T-helper 17 cell (primary cell): ENCODE measurements at regions not wholly inside any gene's neighbourhood (a gene's known extent, or its start where the extent isn't known, plus 50 kb on each side); places are given as distances from the start of the nearest gene placed in this dataset.

Source experiments
- ATAC-seq: fragments of 150-1000 bp; cut with Tn5 transposase; 2 replicates; pipeline ENCODE4 v1.10.0; 2021; ENCODE audit warnings: mild to moderate bottlenecking, moderate library complexity
- DNase-seq, 3 donors: peaks; one replicate each; pipeline versions ENCODE4 v3.0.0 to v3.0.0-alpha.2; 2020 to 2021
- H3K9me3 ChIP-seq: one replicate; pipeline ENCODE4 v1.7.0; 2013; ENCODE audit warnings: low read length, mild to moderate bottlenecking; ENCODE audit not compliant: control insufficient read depth, poor library complexity, severe bottlenecking
- H3K27ac Mint-ChIP-seq: one replicate; pipeline ENCODE4 v1.8.0; 2022; ENCODE audit warnings: mild to moderate bottlenecking, moderate library complexity, mixed read lengths
- H3K27me3 Mint-ChIP-seq: one replicate; pipeline ENCODE4 v1.8.0; 2022; ENCODE audit warnings: mixed read lengths
- H3K36me3 Mint-ChIP-seq: one replicate; pipeline ENCODE4 v1.8.0; 2022; ENCODE audit warnings: low read depth, mixed read lengths
- H3K4me1 Mint-ChIP-seq: one replicate; pipeline ENCODE4 v1.8.0; 2022; ENCODE audit warnings: mild to moderate bottlenecking, mixed read lengths
- H3K4me3 Mint-ChIP-seq: one replicate; pipeline ENCODE4 v1.8.0; 2022; ENCODE audit warnings: mild to moderate bottlenecking, moderate library complexity, mixed read lengths

- no peak for ATAC-seq
- DNase-seq, result no peak
- H3K4me3 Mint-ChIP-seq, result no peak overlapping the region
- no peak overlapping the region for H3K27ac Mint-ChIP-seq
- H3K4me1 Mint-ChIP-seq, result peaks cover 4% of the 10 kb centered on the region
- no peaks in the 10 kb centered on the region for H3K9me3 ChIP-seq
- peaks cover 56% of the 10 kb centered on the region for H3K27me3 Mint-ChIP-seq
- peaks cover 12% of the 10 kb centered on the region for H3K36me3 Mint-ChIP-seq
Measured at GRCh38 chr18:59967878-59968277, 68.1 kb downstream of the PMAIP1 start.

- Mint-ChIP-seq H3K36me3 (peaks cover 12% of the 10 kb centered on the region), H3K4me1 (peaks cover 1% of the 10 kb centered on the region), H3K27me3 (peaks cover 57% of the 10 kb centered on the region), H3K4me3 (no peak overlapping the region), H3K27ac (no peak overlapping the region)
- ATAC-seq, result no peak
- DNase-seq, result no peak
- no peaks in the 10 kb centered on the region for H3K9me3 ChIP-seq
Measured at GRCh38 chr18:59966913-59967312, 67.1 kb downstream of the PMAIP1 start.

- no peak for ATAC-seq
- H3K27me3 Mint-ChIP-seq, result peaks cover 54% of the 10 kb centered on the region
- H3K36me3 Mint-ChIP-seq, result peaks cover 8% of the 10 kb centered on the region
- H3K4me3 Mint-ChIP-seq, result no peak overlapping the region
- H3K9me3 ChIP-seq, result no peaks in the 10 kb centered on the region
- H3K4me1 Mint-ChIP-seq, result no peaks in the 10 kb centered on the region
- no peak for DNase-seq
- no peak overlapping the region for H3K27ac Mint-ChIP-seq
Measured at GRCh38 chr18:59963229-59963628, 63.4 kb downstream of the PMAIP1 start.

DNA sequence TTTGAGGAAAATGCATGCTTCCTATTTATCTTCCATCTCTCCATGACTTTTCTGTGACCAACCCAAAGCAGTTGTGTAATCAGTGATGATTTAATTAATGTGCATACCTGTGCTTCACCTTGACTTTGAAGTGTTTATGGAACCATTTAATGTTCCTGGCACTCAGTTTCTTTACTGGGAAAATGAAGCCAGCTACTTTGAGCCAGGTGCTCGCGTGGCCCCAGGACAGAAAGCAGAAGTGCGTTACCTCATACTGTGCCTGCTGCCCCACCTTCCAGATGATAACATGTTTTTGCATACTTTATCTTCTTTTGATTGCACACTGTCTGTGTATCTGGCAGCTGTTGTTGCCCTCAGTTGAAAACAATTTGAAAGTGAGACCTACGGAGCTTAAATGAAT lies 61.3 kb downstream of the PMAIP1 start:
- no peak overlapping the region for H3K4me3 Mint-ChIP-seq
- no peaks in the 10 kb centered on the region for H3K9me3 ChIP-seq
- ATAC-seq (peak; percentile 56), DNase-seq (no peak)
- no peaks in the 10 kb centered on the region for H3K4me1 Mint-ChIP-seq
- H3K27ac Mint-ChIP-seq, result no peak overlapping the region
- H3K36me3 Mint-ChIP-seq, result peaks cover 5% of the 10 kb centered on the region
- peaks cover 53% of the 10 kb centered on the region for H3K27me3 Mint-ChIP-seq

DNA sequence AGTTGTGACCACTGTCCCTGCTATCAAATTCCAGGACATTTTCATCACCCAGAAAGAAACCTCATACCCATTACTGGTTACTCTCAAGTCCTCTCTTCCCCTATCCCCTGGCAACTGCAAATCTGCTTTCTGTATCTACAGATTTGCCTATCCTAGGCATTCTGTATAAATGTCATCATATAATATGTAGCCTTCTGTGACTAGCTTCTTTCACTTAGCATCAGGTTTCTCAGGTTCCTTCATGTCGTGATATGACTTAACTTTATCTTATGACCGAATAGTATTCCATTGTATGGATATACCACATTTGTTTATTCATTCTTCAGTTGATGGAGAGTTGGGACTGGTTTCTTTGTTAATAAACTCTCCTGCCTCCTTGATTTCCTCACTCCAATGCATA lies 60.5 kb downstream of the PMAIP1 start:
- H3K9me3 ChIP-seq, result no peaks in the 10 kb centered on the region
- Mint-ChIP-seq H3K4me3 (no peak overlapping the region), H3K36me3 (peaks cover 3% of the 10 kb centered on the region), H3K4me1 (no peaks in the 10 kb centered on the region), H3K27ac (no peak overlapping the region), H3K27me3 (peaks cover 48% of the 10 kb centered on the region)
- no peak for ATAC-seq
- no peak for DNase-seq

GRCh38 chr18:59959606-59960005 lies 59.8 kb downstream of the PMAIP1 start:
- Mint-ChIP-seq H3K36me3 (peaks cover 3% of the 10 kb centered on the region), H3K4me1 (no peaks in the 10 kb centered on the region), H3K4me3 (no peak overlapping the region), H3K27ac (no peak overlapping the region), H3K27me3 (peaks cover 41% of the 10 kb centered on the region)
- ATAC-seq (no peak), DNase-seq (no peak)
- H3K9me3 ChIP-seq, result no peaks in the 10 kb centered on the region

GRCh38 chr18:59959073-59959472 lies 59.3 kb downstream of the PMAIP1 start:
- Mint-ChIP-seq H3K27me3 (peaks cover 40% of the 10 kb centered on the region), H3K27ac (no peak overlapping the region), H3K4me3 (no peak overlapping the region), H3K4me1 (no peaks in the 10 kb centered on the region), H3K36me3 (peaks cover 3% of the 10 kb centered on the region)
- H3K9me3 ChIP-seq, result no peaks in the 10 kb centered on the region
- DNase-seq (no peak), ATAC-seq (no peak)

DNA sequence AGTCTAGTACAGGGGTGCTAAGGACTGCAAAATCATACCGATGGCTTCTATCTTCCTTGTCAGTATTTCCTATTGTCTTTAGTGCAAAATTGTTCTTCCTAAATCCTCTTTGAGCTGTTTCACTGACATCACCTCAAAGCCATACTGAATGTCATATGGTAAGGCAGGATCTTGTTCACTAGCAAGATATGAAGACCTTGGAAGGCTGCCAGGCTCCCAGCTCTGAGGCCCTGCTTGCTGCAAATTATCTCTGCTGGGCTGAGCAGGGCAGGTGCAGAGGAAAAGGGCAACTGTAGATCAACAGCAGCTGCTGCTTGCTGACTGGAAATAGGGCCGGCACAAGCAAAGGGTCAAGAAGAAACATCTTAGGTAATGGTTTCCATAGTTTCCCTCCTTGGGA lies 58.2 kb downstream of the PMAIP1 start:
- H3K9me3 ChIP-seq, result no peaks in the 10 kb centered on the region
- Mint-ChIP-seq H3K4me1 (no peaks in the 10 kb centered on the region), H3K27me3 (peaks cover 32% of the 10 kb centered on the region), H3K27ac (no peak overlapping the region), H3K36me3 (no peaks in the 10 kb centered on the region), H3K4me3 (no peak overlapping the region)
- DNase-seq (no peak), ATAC-seq (no peak)

DNA sequence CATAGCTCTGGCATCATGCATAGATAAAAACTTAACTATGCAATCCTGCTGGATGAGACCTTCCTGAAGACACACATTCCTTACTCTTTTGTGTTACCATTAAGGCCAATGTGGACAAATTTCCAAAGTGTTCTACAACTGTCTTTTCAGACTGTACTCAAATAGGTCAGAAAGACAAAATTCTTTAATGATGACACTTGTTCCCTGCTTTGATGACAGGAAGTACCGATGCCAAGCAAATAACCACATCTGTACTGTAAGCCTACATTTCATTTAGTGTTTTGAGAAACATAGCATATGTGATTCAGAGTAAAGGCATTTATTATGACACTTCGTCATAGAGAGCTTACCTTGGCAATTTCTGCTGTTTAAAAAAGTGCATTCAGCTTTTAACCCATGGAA lies 55.0 kb downstream of the PMAIP1 start:
- H3K9me3 ChIP-seq, result no peaks in the 10 kb centered on the region
- DNase-seq (no peak), ATAC-seq (no peak)
- Mint-ChIP-seq H3K4me3 (no peak overlapping the region), H3K4me1 (no peaks in the 10 kb centered on the region), H3K36me3 (no peaks in the 10 kb centered on the region), H3K27me3 (peaks cover 15% of the 10 kb centered on the region), H3K27ac (no peak overlapping the region)

DNA sequence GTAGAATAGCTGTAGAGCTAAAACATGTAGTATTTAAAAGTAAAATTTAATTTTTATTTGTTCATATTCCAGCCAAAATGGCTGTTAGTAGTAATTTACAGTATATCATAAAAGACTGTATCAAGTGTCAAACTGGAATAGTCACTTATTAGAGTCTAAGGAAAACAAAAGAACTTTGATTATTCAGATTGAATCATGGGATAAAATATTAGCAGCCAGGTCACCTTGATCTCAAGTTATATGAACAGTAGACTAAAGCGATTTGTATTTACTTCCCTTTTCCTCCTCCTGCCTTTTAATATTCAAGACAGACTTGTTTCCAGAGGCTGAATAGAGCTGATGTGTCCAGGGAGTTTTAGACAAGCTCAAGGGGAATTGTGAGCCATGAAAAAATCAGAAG lies 54.4 kb downstream of the PMAIP1 start:
- DNase-seq (no peak), ATAC-seq (no peak)
- Mint-ChIP-seq H3K27me3 (peaks cover 15% of the 10 kb centered on the region), H3K4me3 (no peak overlapping the region), H3K4me1 (no peaks in the 10 kb centered on the region), H3K36me3 (no peaks in the 10 kb centered on the region), H3K27ac (no peak overlapping the region)
- H3K9me3 ChIP-seq, result no peaks in the 10 kb centered on the region
